Cerebellar nuclear complex (tissue), 1 donor: ENCODE measurements at regions not wholly inside any gene's neighbourhood (a gene's known extent, or its start where the extent isn't known, plus 50 kb on each side); places are given as distances from the start of the nearest gene placed in this dataset.
A peak's percentile ranks its signal among the peaks of the same experiment; 100 is the strongest.
"Not testable (repeated sequence)": the region's sequence is repeated elsewhere in the genome, so short reads cannot be mapped to it uniquely, and the experiment has no call there.

Experiments
- DNase-seq, 2 experiments: peaks; one replicate each; lab custom pipeline; 2025; lab: John Stamatoyannopoulos, UW

- no peak for DNase-seq
Observed at GRCh38 chr15:35209838-35210237, 124.7 kb upstream of the NANOGP8 start.

GRCh38 chr15:35208353-35208752 lies 123.3 kb upstream of the NANOGP8 start:
- no peak for DNase-seq

- DNase-seq, result peak in 1 of 2 experiments; percentile 4
Observed at GRCh38 chr15:35206060-35206675, 121.1 kb upstream of the NANOGP8 start.

- no peak for DNase-seq
Observed at GRCh38 chr15:35198197-35198596, 113.1 kb upstream of the NANOGP8 start.

DNA sequence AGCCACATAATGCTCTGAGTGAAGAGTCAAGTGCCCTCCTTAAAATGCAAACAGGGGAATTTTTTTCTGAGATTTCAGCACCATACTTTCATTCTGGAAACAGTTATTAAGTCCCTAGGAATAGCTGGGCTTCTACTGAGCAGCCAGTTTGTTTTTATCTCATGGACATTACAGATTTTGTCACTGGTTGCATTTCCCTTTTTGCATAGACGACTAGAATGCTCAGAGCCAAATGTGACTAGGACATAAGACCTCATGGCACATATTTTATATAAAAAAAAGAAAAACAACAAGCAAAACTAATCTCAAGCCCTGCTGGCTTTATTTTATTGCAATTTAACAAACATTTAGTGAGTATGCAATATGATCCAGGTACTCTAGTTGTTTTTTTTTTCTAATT lies 112.7 kb upstream of the NANOGP8 start:
- DNase-seq, result no peak

- DNase-seq, result no peak
Observed at GRCh38 chr15:35197306-35197705, 112.2 kb upstream of the NANOGP8 start.

- no peak for DNase-seq
Observed at GRCh38 chr15:35196273-35196672, 111.2 kb upstream of the NANOGP8 start.

DNA sequence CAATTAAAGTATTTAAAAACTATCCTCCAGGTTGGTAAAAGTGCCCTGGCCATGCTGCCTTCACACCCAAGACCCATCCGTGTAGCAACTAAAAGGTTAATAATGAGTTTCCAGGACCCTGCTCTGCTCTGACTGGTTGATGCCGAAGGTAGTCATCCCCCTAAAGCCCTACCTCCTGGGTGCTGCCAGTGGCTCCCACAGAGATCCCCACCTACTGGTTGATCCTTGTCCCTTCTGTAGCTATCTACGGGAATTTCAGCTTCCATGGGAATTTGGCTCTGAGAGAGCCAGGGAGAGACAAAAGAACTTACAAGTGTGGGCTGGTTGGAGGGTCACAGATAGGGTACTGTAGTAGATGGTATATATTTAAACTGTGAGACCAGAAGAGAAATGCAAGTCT lies 110.6 kb upstream of the NANOGP8 start:
- DNase-seq, result no peak

- DNase-seq, result no peak
Observed at GRCh38 chr15:35195031-35195430, 109.9 kb upstream of the NANOGP8 start.

DNA sequence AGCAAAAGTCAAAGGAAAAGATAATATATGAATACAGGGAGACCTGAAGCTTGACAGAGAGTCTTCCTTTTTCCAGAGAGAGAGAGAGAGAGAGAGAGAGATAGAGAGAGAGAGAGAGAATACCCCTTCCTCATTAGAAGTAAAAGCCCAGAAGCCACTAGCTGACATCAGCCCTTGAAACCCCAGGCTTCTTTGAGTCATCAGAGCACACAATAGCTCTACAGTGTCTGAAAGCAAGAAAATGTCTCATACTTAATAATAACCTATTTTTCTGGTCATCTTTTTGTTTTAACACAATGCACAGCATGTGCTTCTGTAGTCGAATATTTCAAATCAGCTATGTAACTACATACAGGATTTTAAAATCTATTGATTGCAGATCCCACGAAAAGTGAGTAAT lies 109.2 kb upstream of the NANOGP8 start:
- no peak for DNase-seq

GRCh38 chr15:35191783-35192182 lies 106.7 kb upstream of the NANOGP8 start:
- no peak for DNase-seq

DNA sequence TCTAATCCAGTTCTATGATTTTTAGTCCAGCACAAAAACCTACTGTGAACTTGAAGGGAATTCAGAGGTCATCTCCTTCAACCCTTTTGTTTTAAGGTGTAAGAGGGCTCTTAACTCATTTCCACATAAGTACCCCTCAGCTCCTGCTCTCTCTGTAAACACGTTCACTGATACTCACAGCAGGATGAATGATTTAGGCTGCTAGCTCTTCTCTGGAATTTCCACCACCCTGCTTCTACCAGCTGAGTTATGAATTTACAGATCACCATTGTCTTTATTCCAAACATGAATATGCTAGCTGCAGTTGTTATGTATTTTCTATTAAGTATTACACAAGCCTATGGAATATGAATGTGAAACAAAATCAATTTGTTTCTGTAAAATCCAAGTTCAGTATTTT lies 101.3 kb upstream of the NANOGP8 start:
- no peak for DNase-seq

DNA sequence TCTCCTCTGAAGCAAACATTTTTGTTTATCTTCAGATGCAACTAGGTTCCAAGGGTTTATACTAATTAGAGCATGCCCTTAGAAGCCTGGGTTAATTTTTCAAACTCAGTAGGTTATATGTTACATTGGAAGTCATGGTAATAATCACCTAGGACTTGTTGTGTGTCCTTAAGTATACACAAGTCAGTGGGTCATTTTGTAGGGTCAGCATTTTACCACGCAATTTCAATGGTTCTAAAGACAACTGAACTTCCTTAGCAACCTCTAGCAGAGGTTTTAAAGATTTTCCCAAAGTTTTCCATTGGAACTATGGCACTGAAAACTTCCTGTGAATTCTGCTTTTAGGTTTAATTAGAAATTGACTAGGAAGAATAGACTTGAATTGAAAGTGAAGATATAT lies 99.6 kb upstream of the NANOGP8 start:
- DNase-seq, result no peak

DNA sequence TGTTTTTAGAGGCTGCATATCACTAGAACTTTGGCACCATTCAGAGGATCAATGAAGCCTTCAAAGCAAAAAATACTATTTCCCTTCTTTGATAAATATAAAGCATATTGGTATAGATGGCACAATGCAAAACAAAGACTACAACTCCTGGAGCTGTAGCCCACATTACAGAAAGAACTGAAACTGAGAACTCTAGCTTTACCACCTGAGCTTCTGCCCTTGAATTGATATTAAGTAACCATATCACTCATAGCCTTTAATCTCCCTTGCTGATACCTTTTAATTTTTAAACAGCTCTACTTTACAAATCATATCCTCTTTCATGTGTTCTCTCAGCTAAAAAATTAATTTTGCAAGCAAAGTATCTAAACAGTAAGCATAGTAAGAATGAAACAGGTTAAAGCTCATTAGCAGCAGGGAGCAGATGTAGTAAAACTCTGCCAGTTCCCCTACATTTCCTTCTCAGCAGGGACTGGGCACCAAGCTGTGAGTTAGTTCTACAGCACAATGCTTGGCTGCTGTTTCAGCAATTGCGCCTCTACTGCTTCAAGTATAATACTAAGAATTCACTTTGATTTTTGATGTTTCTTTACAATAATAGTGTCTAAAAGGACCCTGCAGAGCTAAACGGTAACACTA lies 97.9 kb upstream of the NANOGP8 start:
- DNase-seq, result no peak

DNA sequence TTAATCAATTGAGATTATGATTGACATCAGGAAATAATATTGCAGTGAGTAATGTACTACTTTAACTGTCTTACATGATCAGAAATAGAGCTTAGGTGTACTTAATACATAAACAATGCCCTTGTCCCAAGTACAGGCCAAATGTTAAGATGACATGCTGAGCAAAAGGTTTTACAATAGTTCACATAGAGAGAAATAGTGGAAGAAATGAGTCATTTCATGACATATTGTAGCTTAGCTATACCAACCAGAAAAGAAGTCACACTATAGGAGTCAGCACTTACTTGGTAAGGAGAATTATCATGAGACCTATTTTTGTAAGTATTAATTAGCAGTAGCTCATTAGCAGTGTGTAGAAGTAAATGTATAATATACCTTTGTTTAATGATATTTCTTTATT lies 96.4 kb upstream of the NANOGP8 start:
- no peak for DNase-seq

- DNase-seq, result no peak
Observed at GRCh38 chr15:35179739-35180138, 94.6 kb upstream of the NANOGP8 start.

GRCh38 chr15:35178186-35178585 lies 93.1 kb upstream of the NANOGP8 start:
- not testable (repeated sequence) for DNase-seq

- DNase-seq, result no peak
Observed at GRCh38 chr15:35174948-35175347, 89.9 kb upstream of the NANOGP8 start.

GRCh38 chr15:35173444-35174118 lies 88.5 kb upstream of the NANOGP8 start:
- DNase-seq, result no peak

GRCh38 chr15:35170207-35170606 lies 85.1 kb upstream of the NANOGP8 start:
- no peak for DNase-seq

DNA sequence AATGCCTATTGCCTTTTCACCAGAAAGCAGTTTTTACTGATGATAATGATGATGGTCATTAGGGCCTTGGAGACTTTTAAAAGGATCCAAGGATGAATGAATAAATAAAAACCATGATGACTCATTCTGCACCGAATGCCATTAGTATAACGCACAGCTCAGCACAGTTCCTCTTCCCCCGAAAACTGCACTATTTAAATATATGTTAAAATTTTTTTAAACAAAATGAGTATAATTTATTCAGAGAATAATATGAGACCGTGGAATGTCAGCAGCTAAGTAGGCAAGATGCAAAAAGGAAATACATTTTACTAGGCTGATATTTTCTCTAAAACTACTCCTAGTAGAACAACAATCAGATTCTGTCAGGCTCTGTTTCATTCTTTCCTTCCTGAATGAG lies 83.4 kb upstream of the NANOGP8 start:
- no peak for DNase-seq

DNA sequence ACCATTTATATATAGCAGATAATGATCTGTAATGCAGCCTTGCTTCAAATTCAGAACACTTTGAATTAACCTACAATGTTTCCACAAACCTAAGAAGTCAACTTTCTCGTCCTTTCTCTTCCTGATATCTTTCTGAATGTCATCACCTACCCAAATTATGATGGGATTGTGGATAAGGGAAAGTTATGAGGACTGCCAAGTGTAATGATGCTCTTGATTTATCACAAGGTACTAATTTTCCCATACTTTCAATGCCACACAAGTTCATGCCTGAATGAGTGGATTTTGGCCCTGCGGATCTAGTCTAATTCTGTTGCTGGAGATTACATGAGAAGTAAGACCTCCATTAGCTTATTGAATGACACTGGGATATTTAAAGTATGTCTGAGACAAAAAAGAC lies 82.6 kb upstream of the NANOGP8 start:
- DNase-seq, result no peak

- no peak for DNase-seq
Observed at GRCh38 chr15:35166730-35167359, 81.8 kb upstream of the NANOGP8 start.
